SIG-M5 treated with dmso at 0.1 percent for 504 hours (cell line): ENCODE measurements at regions not wholly inside any gene's neighbourhood (a gene's known extent, or its start where the extent isn't known, plus 50 kb on each side); places are given as distances from the start of the nearest gene placed in this dataset.

ENCODE experiments used
- DNase-seq: peaks from one replicate; lab custom pipeline; 2025; ENCODE audit not compliant: unreplicated experiment; lab: John Stamatoyannopoulos, UW

DNA sequence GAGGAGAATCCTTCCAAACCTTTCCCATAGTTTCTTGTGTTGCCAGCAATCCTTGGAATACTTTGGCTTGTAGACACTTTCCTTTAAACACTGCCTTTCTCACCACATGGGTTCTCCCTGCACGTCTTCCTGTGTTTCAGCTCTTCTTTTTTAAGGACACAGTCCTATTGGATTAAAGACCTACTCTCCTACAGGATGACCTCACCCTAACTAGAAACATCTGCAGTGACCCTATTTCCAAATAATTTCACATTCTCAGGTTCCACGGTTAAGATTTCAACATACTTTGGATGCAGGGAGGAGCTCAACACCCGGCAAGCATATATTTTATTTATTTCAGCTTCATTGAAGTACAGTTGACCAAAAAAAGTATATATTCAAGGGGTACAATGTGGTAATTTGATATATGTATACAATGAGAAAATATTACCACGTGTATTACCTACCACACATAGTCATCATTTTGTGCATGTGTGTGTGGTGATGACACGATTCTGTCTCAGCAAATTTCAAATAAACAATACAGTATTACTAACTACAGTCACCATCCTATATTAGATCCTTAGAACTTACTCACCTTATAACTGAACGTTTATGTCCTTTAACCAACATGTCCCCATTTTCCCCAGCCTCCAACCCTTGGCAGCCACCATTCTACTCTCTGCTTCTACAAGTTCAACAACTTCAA is 745.0 kb downstream of the CBLN2 start:
- DNase-seq = no peak

DNA sequence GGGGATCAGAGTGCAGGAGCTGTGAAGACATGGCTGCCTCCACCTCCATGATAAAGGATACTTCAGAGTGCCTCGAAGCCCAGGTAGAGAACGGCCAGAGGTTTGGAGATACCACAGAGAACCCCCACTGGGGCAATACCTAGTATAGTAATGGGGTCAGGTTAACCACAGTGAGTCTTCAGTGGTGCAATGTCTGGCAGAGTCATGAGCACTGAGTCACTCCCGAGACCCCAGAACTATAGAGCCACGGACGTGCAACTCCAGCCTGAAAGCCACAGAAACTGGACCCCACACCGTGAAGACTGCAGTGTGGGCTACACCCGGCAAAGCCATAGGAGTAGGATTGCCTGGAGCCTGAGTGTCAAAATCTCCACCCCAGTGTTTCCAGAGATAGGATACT is 746.6 kb downstream of the CBLN2 start:
- DNase-seq = no peak

DNA sequence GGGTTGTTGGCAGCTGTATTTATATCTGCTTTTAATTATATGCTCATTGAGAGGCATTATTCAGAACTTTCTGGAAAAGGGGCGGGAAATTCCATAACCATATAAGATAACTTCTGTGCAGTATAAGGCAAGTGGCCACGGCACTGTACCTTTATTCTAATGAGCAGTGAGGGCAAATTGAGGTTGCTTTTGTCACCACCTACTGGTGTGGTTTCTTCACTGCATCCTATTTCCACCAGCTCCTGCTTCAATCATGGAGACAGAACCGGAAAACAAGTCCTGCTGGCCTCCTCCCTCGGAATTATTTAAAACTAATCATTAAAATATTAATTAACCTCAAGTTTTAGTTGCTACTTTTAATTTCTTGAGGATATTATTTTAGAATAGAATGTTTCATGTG is 759.4 kb downstream of the CBLN2 start:
- DNase-seq = no peak

DNA sequence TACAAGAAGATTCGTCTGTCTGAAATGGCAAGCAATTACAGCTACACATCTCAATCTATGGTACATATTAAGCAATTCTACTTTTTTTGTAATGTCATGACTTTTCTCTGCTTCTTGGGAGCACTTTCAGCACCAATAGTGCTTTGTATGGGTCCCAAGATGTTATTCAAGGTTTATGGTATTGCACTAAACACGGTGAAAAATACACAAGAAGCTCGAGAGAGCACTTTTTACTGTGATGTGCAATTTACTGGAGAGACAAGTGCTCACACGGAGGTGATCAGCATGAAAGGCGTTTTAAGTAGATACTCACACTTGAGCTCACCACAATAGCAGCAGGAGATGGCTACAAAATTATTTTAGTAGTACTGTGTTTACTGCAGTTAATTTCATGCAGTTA is 783.6 kb downstream of the CBLN2 start:
- DNase-seq = no peak

DNA sequence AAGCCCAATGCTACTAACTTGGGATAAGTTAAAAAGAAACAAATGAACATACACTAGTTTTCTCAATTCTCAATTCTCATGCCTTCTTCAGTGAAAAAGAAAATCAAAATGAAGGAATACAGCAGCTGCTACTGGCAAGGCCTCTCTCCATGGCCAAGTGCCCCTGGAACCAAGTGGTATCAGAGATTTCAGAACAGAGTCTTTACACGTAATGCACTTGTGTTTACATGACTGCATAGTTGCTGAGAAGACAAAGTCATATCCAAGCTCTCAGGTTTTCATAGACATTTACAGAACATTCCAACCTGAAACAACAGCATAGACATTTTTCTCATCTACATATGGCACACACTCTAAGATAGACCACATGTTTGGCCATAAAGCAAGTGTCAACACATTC is 789.9 kb downstream of the CBLN2 start:
- no peak for DNase-seq

DNA sequence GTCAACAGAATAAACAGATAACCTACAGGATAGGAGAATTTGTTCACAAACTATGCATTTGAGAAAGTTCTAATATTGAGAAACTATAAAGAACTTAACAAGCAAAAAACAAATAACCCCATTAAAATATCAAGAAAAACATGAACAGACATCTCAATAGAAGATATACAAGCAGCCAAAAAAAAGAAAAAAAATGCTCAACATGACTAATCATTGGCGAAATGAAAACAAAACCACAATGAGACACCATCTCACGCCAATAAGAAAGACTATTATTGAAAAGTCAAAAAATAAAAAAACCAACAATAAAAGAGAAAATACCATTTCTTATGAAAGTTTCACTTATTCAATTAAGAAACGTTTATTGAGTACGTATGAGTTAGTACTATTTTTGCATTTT is 800.5 kb downstream of the CBLN2 start:
- DNase-seq = no peak

DNA sequence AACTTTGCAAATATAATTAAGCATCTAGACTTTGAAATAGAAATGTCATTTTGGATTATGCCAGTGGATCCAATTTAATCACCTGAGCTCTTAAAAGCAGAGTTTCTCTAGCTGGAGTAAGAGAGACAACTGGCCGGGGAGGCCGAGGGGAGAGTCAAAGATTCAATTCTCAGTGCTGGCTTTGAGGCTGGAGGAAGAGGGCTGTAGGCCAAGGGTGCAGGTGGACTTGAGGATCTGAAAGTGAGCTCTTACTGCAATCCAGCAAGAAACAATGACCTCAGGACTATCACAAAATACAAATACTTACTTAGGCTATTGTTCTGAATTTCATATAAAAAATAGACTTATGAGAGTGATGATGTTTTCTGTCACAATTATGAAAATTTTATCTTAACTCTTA is 814.5 kb downstream of the CBLN2 start:
- DNase-seq = no peak

DNA sequence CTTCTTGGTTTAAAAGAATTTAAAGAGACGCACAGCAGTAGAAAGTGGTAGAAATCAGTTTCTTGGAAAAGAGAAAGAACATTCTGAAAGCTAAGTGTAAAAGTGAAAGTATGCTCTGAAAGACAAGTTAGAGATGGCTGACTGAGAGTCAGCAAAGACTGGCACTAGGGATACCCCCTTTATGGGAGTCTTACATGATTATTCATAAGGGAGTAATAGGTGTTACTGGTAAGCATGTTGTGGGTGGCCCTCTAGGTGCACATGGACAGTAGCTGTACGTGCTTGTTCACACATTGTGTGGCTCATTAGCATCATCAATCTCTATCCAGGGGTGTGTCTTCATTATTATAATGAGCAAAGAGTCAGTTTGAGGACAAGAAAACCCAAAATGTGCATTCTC is 816.2 kb downstream of the CBLN2 start:
- DNase-seq = no peak

DNA sequence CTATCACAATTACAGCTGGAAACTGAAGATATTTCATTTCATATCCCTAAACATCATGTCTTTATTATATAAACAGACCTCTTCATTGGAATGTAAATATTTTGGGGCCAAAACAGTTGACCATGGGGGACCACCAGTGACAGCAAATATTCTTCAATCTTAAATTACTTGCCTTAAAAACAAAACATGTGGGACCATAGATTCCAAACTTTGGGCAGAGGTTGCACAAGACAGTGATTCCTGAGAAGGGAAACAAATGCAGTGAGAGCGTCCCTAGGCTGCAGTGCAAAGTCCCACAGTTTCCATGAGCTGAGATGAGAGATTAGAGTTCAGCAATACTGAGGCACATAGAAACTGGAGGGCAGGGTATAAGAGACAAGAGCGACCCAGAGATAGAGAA is 818.9 kb downstream of the CBLN2 start:
- no peak for DNase-seq

DNA sequence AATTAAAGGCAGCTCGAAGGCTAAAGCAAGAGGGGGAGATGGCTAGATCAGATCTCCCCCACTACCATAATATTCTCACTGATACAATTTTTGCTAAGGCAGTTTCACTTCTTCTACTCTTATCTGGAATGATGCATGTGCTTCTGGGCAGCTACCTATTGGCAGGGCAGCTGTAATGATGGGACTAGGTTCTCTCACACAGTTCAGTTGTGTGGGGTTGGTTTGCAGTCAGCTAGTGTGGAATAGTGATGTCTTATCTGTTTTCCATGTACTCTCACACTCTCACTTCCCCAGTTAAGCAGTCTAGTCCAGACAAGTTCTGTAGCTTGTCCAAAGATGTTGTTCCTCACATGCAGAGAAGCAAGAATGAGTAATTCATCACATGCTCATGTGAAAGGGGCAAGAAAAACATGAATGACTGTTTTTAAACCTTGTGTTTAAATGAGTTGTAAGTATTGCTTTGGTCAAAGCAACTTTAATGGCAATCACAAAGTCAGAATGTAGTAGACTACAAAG is 836.1 kb downstream of the CBLN2 start:
- no peak for DNase-seq

DNA sequence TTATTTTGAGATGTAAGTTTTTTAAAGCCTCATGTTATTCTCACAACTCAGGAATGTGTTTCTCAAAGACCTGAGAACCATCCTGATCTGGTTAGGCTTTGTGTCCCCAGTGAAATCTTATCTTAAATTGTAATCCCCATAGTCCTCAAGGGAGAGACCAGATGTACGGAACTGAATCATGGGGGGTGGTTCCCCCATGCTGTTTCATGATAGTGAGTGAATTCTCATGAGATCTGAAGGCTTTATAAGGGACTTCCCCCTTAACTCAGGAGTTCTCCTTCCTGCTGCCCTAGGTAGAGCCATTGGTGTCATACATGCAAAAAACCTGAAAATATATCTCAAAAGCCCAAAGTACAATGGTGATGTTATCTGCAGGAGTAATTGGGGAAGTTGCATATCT is 836.7 kb downstream of the CBLN2 start:
- no peak for DNase-seq

DNA sequence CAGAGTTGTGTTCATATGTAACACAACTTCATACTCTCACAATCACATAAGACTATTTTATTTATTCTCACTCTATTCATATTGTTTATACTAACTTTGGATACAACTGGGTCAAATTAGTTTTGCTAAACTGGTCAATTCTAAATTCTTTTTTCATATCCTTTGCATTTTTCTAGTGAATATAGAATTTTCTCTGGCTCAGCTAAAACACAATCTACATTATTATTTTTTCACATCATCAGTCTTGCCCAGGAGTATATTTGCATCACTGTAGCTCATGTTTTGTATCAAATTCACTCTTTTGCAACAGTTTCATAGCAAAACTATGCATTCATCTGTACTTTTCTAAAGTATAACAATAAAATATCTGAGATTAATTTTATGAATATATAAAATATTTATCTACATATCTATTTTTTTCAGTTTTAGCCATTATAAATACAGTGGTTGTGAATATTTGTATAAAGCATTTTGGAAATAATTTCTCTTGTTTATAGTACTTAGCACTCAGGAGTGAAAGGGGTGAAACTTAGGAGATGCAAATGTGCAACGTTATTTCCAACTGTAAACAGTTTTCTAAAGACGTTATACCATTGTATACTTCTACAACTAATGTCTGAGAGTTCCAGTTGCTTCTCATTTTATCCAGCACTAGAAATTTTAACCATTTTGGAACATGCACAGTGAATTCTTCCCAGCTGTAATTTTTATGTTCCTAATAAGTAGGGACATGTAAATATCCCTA is 854.6 kb downstream of the CBLN2 start:
- DNase-seq = no peak

DNA sequence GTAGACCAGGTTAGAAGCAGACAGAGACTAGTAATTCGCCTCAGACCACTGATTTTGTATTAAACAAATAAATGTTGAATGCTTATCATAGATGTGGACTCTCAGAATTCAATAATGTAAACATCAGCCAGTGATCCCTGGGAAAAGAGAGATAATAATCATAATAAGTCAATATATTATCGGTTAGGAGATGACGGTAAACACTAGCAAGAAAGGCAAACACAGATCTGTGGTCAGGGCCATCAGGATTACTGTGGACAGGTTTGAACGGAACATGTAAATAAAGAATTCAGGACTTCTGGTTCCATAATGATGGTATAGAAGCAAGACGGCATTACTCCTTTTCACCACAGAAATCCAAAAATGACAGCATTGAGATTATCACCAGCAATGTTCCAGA is 861.6 kb downstream of the CBLN2 start:
- no peak for DNase-seq

DNA sequence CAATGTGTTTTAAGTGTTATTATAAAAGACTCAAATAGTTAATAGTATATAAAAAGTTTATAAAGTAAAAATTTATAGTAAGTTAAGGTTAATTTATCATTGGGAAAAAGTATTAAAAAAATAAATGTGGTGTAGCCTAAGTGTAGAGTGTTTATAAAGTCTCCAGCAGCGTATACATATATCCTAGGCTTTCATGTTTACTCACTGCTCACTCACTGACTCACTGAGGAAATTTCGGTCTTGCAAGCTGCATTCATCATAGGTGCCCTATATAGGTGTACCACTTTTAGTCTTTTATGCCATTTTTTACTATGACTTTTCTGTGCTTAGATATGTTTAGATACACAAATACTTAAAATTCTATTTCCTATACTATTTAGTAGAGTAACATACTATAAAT is 866.0 kb downstream of the CBLN2 start:
- DNase-seq = no peak

DNA sequence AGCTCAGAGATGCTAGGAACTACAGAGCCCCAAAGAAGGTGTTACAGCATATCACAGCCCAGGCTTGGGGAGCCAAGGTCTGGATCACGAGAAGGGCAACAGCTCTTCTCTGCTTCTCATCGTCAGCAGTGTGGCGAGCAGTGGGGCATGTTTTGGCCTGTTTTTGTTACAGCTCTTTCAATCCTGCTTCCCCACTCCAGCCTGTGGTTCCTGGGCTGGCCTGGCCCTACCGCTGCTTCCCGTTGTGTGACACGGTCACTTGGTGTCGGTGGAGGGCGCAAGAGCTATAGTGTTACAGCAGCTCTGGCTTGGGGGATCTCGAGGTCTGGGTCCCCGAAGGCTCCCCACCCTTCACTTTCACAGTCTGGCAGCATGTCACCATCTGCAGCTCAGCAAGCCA is 870.2 kb downstream of the CBLN2 start:
- DNase-seq = no peak

DNA sequence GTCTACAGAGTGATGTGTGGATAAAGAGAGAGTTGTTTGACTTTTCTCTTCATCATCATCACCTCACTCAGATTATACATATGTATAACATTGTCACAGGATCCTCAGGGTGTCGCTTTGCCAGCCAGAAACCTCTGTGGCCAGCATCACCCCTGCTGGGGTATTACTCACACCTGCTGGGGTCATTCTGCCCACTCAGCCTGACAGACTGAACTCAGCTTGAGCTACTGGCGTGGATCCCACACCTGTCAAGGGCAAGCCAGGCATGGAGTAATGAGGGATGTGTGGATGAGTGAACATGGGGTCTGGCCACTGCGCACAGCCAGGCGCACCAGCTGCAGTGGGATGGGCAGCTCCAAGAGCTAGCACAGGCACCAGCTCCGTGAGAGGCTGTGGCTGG is 870.6 kb downstream of the CBLN2 start:
- no peak for DNase-seq

DNA sequence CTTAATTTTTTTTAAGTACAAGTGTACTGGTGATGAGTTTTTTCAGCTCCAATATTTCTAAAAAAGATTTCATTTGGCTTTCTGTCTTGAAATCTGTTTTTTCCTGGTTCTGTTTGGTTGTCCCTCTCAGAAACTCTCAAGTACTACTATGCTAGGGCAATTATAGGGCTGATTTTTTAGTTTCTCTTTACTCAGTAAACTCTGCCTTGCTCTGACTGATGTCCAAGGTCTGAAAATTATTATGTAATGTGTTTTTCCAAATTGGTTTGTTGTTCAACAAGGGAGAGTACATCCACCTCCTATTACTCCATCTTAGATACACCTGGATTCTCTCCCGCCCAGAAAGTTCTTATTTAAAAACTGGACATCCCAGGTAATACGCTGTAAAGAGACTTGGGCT is 877.7 kb downstream of the CBLN2 start:
- no peak for DNase-seq

DNA sequence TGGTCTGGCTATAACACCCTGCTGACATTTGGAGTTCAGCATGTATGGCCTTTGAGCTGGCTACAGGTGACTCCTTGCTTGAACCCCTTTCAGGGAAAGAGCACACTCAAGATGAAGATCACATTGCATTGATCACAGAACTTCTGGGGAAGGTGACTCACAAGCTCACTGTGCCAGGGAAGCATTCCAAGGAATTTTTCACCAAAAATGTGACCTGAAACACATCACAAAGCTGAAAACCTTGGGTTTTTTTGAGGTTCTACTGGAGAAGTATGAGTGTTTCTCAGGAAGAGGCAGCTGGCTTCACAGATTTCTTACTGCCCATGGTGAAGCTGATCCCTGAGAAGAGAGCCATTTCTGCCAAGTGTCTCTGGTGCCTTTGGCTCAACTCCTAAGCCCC is 879.0 kb downstream of the CBLN2 start:
- no peak for DNase-seq

DNA sequence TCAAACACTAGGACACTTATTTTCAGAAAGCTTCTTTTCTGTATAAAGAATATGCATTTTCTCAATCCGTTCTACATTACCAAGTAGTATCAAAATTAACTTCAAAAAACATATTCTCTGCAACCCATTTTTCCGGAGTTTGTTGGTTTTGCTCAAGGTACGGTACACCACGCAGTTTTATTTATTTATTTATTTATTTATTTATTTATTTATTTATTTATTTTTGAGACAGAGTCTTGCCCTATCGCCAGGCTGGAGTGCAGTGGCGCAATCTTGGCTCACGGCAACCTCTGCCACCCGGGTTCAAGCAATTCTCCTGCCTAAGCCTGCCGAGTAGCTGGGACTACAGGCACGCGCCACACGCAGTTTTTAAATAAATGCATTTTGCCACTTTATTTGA is 900.3 kb downstream of the CBLN2 start:
- DNase-seq = no peak

DNA sequence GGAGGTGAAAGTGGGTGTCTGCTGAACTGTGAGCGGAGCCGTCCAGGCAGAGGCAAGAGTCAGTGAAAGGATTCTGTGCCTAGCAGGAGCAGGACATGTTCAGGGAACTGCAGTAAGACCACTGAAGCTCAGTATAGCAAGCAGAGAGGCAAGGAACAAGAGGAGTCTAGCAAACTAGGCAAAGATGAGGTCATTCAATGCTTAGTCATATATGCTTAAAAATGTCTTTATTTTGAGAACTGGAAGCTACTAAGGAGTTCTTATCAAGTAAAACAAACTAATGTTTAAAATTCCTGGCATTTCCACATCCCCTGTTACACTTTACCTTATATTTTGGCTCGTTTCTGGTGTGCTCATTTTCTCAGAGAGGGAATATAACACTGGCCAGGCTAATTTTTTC is 913.4 kb downstream of the CBLN2 start:
- DNase-seq = no peak

DNA sequence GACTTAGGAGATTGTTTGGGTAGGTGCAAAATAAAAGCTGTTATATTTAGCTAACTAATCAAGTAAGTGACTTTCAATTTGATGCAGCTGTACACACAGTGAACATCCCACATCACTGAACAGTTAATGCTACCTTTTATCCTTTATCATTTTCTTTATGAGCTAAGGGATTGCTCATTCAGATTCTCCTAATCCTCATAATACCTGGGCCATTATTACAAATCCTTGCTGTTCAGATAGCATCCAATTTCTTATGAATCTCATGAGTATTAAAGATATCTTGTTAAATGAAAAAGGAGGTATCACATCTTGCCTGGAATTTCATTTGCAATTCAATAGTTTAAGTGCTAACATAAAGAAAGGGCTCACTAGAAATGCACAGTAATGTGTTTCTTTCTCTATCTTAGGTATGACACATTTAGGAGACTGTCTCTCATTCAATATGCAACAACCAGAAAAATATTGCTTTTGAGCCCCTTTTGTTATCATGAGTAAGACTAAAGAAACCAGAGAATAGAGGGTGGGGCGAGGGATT is 918.5 kb downstream of the CBLN2 start:
- DNase-seq = no peak

DNA sequence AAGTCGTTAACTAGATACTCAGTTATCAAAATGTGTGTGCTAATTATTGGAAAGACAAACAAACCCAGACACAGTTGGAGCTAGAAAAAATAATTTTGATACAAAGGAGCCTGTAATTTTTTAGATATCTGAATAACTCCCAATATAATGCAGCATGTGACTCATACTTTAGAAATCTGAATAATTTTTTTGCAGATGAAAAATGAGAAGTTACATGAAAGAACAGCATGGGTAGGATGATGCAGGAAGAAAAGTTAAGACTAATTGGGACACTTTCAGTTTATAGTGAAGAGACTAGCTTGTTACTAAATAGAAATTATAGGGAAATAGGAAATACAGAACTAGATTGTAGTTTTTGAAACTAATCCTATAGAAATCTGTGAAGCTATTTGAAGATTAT is 945.8 kb downstream of the CBLN2 start:
- DNase-seq = no peak

DNA sequence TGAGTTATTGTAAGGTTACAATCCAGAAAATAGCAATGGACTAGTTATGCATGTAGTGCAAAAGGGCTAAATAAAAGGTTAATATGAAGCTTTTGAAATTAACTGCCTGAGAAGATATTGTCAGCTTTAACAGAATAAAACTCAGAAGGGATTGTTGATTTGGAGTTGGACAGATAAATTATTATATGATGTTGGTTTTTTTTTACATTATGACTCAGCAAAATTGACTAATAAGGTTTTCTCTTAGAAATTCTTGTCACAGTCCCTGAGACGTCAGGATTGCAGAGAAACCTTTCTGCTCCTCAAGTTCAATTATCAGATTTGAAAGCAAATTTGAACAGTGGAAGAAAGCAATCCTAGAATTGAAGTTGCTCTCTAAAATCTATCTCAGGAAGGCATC is 946.9 kb downstream of the CBLN2 start:
- DNase-seq = no peak
